Right lobe of liver (tissue), 4 donors: ENCODE measurements at regions not wholly inside any gene's neighbourhood (a gene's known extent, or its start where the extent isn't known, plus 50 kb on each side); places are given as distances from the start of the nearest gene placed in this dataset.

Experiments
- POLR2A ChIP-seq: fragments of 450-650 bp; IDR thresholded peaks from one replicate; pipeline ENCODE4 v1.6.1; 2017; ENCODE audit warnings: antibody characterized with exemption, mild to moderate bottlenecking
- TF ChIP-seq, protein P1 (sequence below), 4 donors: fragments of 200-600 bp in 3 of 4; fragments of 450-650 bp in 1 of 4; IDR thresholded peaks; one replicate each; pipeline versions ENCODE4 v1.5.1 to v1.8.0; 2016 to 2022; ENCODE audit warnings: antibody characterized with exemption in 4 of 4, mild to moderate bottlenecking in 2 of 4
- donor health status: DM: no; HTN: no; CAD: no.
- donor health status: DM: no; HTN: no; CAD: no.
- donor health status: DM: no; HTN: yes; CAD: no.

- TF ChIP-seq, protein P1, sequence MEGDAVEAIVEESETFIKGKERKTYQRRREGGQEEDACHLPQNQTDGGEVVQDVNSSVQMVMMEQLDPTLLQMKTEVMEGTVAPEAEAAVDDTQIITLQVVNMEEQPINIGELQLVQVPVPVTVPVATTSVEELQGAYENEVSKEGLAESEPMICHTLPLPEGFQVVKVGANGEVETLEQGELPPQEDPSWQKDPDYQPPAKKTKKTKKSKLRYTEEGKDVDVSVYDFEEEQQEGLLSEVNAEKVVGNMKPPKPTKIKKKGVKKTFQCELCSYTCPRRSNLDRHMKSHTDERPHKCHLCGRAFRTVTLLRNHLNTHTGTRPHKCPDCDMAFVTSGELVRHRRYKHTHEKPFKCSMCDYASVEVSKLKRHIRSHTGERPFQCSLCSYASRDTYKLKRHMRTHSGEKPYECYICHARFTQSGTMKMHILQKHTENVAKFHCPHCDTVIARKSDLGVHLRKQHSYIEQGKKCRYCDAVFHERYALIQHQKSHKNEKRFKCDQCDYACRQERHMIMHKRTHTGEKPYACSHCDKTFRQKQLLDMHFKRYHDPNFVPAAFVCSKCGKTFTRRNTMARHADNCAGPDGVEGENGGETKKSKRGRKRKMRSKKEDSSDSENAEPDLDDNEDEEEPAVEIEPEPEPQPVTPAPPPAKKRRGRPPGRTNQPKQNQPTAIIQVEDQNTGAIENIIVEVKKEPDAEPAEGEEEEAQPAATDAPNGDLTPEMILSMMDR (IDR thresholded peaks at IDR 0.05), result no peak
- no peak for TF ChIP-seq POLR2A
Measured at GRCh38 chr3:22474706-22475445, 723.9 kb upstream of the ZNF385D start.
